GM10248 (cell line): ENCODE measurements at regions not wholly inside any gene's neighbourhood (a gene's known extent, or its start where the extent isn't known, plus 50 kb on each side); places are given as distances from the start of the nearest gene placed in this dataset.

Experiments
- CTCF ChIA-PET: fragments of 300-600 bp; sonication (Branson Sonifier 250); formaldehyde crosslinking; extraction: SDS; loops from one replicate; lab custom pipeline; 2021; ENCODE audit warnings: antibody characterized with exemption; lab: Yijun Ruan, JAX
- POLR2A ChIA-PET: fragments of 350-650 bp; sonication (Branson Sonifier 250); formaldehyde crosslinking; extraction: SDS; loops from one replicate; lab custom pipeline; 2020; ENCODE audit warnings: antibody characterized with exemption; lab: Yijun Ruan, JAX
- DNase-seq: peaks from one replicate; pipeline ENCODE4 v3.0.0; 2012; ENCODE audit errors: extremely low spot score
- CTCF ChIP-seq: IDR thresholded peaks from 2 replicates; pipeline ENCODE4 v1.5.1; 2012; ENCODE audit warnings: mild to moderate bottlenecking, low read depth; ENCODE audit errors: extremely low read depth, missing control alignments, control extremely low read depth

- ChIA-PET POLR2A (no interaction called here), CTCF (interaction anchor here (0.7 kb wide), 1 partner anchor 153 kb away, joined by 3 read pairs; no protein-coding TSS in a partner anchor)
- no peak for TF ChIP-seq CTCF
- no peak for DNase-seq
Measured at GRCh38 chr1:187185389-187185788, 356.6 kb downstream of the PLA2G4A start.

- ChIA-PET CTCF (no interaction called here), POLR2A (no interaction called here)
- no peak for TF ChIP-seq CTCF
Measured at GRCh38 chr1:187197685-187198084, 368.9 kb downstream of the PLA2G4A start.

GRCh38 chr1:187203257-187203656 is 374.5 kb downstream of the PLA2G4A start:
- TF ChIP-seq CTCF, result no peak
- ChIA-PET POLR2A (no interaction called here), CTCF (no interaction called here)
- DNase-seq, result no peak

More at GRCh38 chr1:187197685-187198084, 368.9 kb downstream of the PLA2G4A start:
- DNase-seq, result no peak

- ChIA-PET CTCF (interaction anchor here (1.2 kb wide), 1 partner anchor 21 kb away, joined by 3 read pairs; no protein-coding TSS in a partner anchor), POLR2A (no interaction called here)
- TF ChIP-seq CTCF, result no peak
- DNase-seq, result no peak
Measured at GRCh38 chr1:187212377-187212776, 383.6 kb downstream of the PLA2G4A start.

GRCh38 chr1:187226396-187226795 is 397.6 kb downstream of the PLA2G4A start:
- CTCF ChIA-PET, result no interaction called here
- no peak for TF ChIP-seq CTCF
- POLR2A ChIA-PET, result no interaction called here
- no peak for DNase-seq

GRCh38 chr1:187228790-187229189 is 400.0 kb downstream of the PLA2G4A start:
- ChIA-PET CTCF (no interaction called here), POLR2A (no interaction called here)
- TF ChIP-seq CTCF, result no peak
- no peak for DNase-seq
